ENCODE measurements at regions not wholly inside any gene's neighbourhood (a gene's known extent, or its start where the extent isn't known, plus 50 kb on each side); places are given as distances from the start of the nearest gene placed in this dataset.

DNA sequence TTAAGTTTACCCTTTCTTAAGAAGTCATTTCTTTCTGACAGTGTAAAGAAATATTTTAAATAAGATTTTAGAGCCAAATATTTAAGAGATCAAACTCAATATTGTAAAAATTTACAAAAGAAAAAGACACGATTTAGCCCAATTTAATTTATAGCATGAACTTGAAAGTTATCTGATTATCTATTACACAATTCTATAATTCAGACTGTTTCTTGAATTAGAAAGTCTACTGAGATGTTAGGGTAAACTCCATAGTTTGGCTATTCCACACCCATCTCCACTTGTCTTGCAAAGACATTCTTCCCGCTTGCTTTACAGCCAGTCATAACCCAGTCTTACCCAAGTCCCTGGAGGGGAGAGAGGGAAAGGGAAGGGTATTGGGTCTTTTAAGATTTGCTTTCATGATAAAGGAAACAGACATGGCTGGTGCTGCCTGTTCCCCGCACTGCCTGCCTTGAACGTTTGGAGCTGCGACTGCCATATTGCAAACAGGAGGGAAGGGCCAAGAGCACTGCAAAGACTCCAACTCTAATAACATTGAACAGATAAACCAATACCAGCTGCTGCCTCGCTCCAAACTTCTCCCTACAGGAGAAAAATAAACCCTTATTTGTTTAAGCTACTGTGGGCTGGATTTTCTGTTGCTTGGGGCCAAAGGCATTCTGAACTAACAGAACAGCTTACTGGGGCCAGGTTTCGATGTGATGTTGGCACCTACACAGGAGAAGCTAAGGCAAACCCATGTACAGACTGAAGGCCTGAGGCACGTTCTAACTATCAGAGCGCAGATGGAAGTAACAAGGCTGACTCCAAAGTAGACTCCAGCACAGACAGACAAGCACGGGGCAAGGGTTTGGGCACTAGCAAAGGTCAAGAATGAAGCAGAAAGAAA, 552.3 kb upstream of the JARID2 start:
- Histone ChIP-seq H3K27ac (ENCODE audit: low read depth, low read length) (no peak overlapping the region), H3K9me3 (ENCODE audit: control insufficient read depth in 1 of 2, insufficient read depth in 1 of 2, low read depth in 1 of 2, low read length in 2 of 2) (no peaks in the 10 kb centered on the region), H3K9ac (ENCODE audit: low read length) (no peak overlapping the region), H3K4me3 (replicated peaks in 1 of 2; ENCODE audit: low read depth in 1 of 2, low read length in 2 of 2) (no peak overlapping the region), H3K36me3 (ENCODE audit: control insufficient read depth in 1 of 2, insufficient read depth in 2 of 2, low read length in 2 of 2) (no peaks in the 10 kb centered on the region), H4K20me1 (ENCODE audit: insufficient read depth) (no peaks in the 10 kb centered on the region), H3K4me1 (ENCODE audit: control insufficient read depth in 1 of 2, insufficient read depth in 2 of 2, low read length in 2 of 2) (peaks cover 3 to 20% of the 10 kb centered on the region in 2 experiments; a peak in 3 of 4 replicates), H3K27me3 (ENCODE audit: insufficient read depth, low read length) (no peaks in the 10 kb centered on the region), H3K79me2 (ENCODE audit: insufficient read depth, low read length) (no peaks in the 10 kb centered on the region), H3K4me2 (ENCODE audit: low read length) (no peak overlapping the region), H3K9me2 (ENCODE audit: insufficient read depth) (no peaks in the 10 kb centered on the region), H2AFZ (ENCODE audit: low read depth, low read length, poor library complexity, severe bottlenecking) (peak overlapping the region; percentile 80)
- CTCF ChIA-PET: no interaction called here
- BruUV-seq (replicated peaks): no TSS peak
- POLR2A ChIA-PET: no interaction called here
- intact Hi-C loops (cut with micrococcal nuclease): no loop called here
- RAD21 ChIA-PET (ENCODE audit: low non-redundant PET in 1 of 2, low total read pairs in 2 of 2, uncharacterized antibody in 2 of 2, unreplicated experiment in 2 of 2): no interaction called here
- TF ChIP-seq, protein P1, sequence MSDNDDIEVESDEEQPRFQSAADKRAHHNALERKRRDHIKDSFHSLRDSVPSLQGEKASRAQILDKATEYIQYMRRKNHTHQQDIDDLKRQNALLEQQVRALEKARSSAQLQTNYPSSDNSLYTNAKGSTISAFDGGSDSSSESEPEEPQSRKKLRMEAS (IDR thresholded peaks at IDR 0.05): no peak
- no peak for DNase-seq (ENCODE audit: low read depth, low spot score)
- no peak for ATAC-seq

- Histone ChIP-seq H2AFZ (ENCODE audit: low read depth, low read length, poor library complexity, severe bottlenecking) (no peak overlapping the region), H4K20me1 (ENCODE audit: insufficient read depth) (no peaks in the 10 kb centered on the region), H3K9me2 (ENCODE audit: insufficient read depth) (no peaks in the 10 kb centered on the region), H3K4me3 (replicated peaks in 1 of 2; ENCODE audit: low read depth in 1 of 2, low read length in 2 of 2) (no peak overlapping the region), H3K36me3 (ENCODE audit: control insufficient read depth in 1 of 2, insufficient read depth in 2 of 2, low read length in 2 of 2) (no peaks in the 10 kb centered on the region), H3K27ac (ENCODE audit: low read depth, low read length) (no peak overlapping the region), H3K9ac (ENCODE audit: low read length) (no peak overlapping the region), H3K4me2 (ENCODE audit: low read length) (no peak overlapping the region), H3K9me3 (ENCODE audit: control insufficient read depth in 1 of 2, insufficient read depth in 1 of 2, low read depth in 1 of 2, low read length in 2 of 2) (no peaks in the 10 kb centered on the region), H3K4me1 (ENCODE audit: control insufficient read depth in 1 of 2, insufficient read depth in 2 of 2, low read length in 2 of 2) (peaks cover 3 to 20% of the 10 kb centered on the region in 2 experiments; a peak in 3 of 4 replicates), H3K27me3 (ENCODE audit: insufficient read depth, low read length) (no peaks in the 10 kb centered on the region), H3K79me2 (ENCODE audit: insufficient read depth, low read length) (no peaks in the 10 kb centered on the region)
- DNase-seq (ENCODE audit: low read depth, low spot score) (no peak), ATAC-seq (no peak)
- ChIA-PET CTCF (no interaction called here), RAD21 (ENCODE audit: low non-redundant PET in 1 of 2, low total read pairs in 2 of 2, uncharacterized antibody in 2 of 2, unreplicated experiment in 2 of 2) (no interaction called here), POLR2A (no interaction called here)
- BruUV-seq (replicated peaks): no TSS peak
- intact Hi-C loops (cut with micrococcal nuclease): no loop called here
- TF ChIP-seq POLR2A (IDR thresholded peaks at IDR 0.05; ENCODE audit: borderline replicate concordance, extremely low read depth, insufficient read depth, insufficient read length): no peak
Observed at GRCh38 chr6:14694308-14694707, 551.6 kb upstream of the JARID2 start.

Data from HCT116 (cell line).